ENCODE measurements at regions not wholly inside any gene's neighbourhood (a gene's known extent, or its start where the extent isn't known, plus 50 kb on each side); places are given as distances from the start of the nearest gene placed in this dataset.
A peak's percentile ranks its signal among the peaks of the same experiment; 100 is the strongest.
"Not testable (repeated sequence)": the region's sequence is repeated elsewhere in the genome, so short reads cannot be mapped to it uniquely, and the experiment has no call there.

- peak; percentile 38 for DNase-seq
Observed at GRCh38 chr4:74505355-74505978, 60.5 kb downstream of the AREG start.

- DNase-seq: not testable (repeated sequence)
Observed at GRCh38 chr4:74509363-74509762, 64.4 kb downstream of the AREG start.

- no peak for DNase-seq
Observed at GRCh38 chr4:74516303-74516702, 71.4 kb downstream of the AREG start.

- no peak for DNase-seq
Observed at GRCh38 chr4:74517996-74518395, 73.1 kb downstream of the AREG start.

- DNase-seq: no peak
Observed at GRCh38 chr4:74522251-74522991, 77.5 kb downstream of the AREG start.

GRCh38 chr4:74523096-74523495, 78.2 kb downstream of the AREG start:
- DNase-seq: no peak

- DNase-seq: no peak
Observed at GRCh38 chr4:74524985-74525384, 80.0 kb downstream of the AREG start.

- no peak for DNase-seq
Observed at GRCh38 chr4:74527049-74527448, 82.1 kb downstream of the AREG start.

GRCh38 chr4:74528178-74528577, 83.2 kb downstream of the AREG start:
- DNase-seq: no peak

- DNase-seq: no peak
Observed at GRCh38 chr4:74529284-74530041, 84.5 kb downstream of the AREG start.

- no peak for DNase-seq
Observed at GRCh38 chr4:74531963-74532794, 87.2 kb downstream of the AREG start.

- DNase-seq: no peak
Observed at GRCh38 chr4:74534121-74534520, 89.2 kb downstream of the AREG start.

- no peak for DNase-seq
Observed at GRCh38 chr4:74534936-74535335, 90.0 kb downstream of the AREG start.

- no peak for DNase-seq
Observed at GRCh38 chr4:74535512-74535911, 90.6 kb downstream of the AREG start.

- DNase-seq: no peak
Observed at GRCh38 chr4:74536557-74536956, 91.6 kb downstream of the AREG start.

GRCh38 chr4:74537459-74537858, 92.5 kb downstream of the AREG start:
- DNase-seq: no peak

GRCh38 chr4:74539044-74539790, 94.3 kb downstream of the AREG start:
- DNase-seq: no peak

GRCh38 chr4:74540193-74540592, 95.3 kb downstream of the AREG start:
- DNase-seq: no peak

- DNase-seq: no peak
Observed at GRCh38 chr4:74541667-74542066, 96.7 kb downstream of the AREG start.

- no peak for DNase-seq
Observed at GRCh38 chr4:74543231-74543781, 98.4 kb downstream of the AREG start.

- no peak for DNase-seq
Observed at GRCh38 chr4:74543983-74544382, 99.0 kb downstream of the AREG start.

Measured in NCI-H774 (cell line).